Effector CD4-positive, alpha-beta T cell (primary cell): ENCODE measurements at regions not wholly inside any gene's neighbourhood (a gene's known extent, or its start where the extent isn't known, plus 50 kb on each side); places are given as distances from the start of the nearest gene placed in this dataset.

Source experiments
- DNase-seq: peaks from one replicate; pipeline ENCODE4 v3.0.0-alpha.2; 2020

GRCh38 chr6:85396159-85396808, 53.6 kb upstream of the NT5E start:
- no peak for DNase-seq

GRCh38 chr6:85395746-85396145, 54.1 kb upstream of the NT5E start:
- DNase-seq, result no peak

DNA sequence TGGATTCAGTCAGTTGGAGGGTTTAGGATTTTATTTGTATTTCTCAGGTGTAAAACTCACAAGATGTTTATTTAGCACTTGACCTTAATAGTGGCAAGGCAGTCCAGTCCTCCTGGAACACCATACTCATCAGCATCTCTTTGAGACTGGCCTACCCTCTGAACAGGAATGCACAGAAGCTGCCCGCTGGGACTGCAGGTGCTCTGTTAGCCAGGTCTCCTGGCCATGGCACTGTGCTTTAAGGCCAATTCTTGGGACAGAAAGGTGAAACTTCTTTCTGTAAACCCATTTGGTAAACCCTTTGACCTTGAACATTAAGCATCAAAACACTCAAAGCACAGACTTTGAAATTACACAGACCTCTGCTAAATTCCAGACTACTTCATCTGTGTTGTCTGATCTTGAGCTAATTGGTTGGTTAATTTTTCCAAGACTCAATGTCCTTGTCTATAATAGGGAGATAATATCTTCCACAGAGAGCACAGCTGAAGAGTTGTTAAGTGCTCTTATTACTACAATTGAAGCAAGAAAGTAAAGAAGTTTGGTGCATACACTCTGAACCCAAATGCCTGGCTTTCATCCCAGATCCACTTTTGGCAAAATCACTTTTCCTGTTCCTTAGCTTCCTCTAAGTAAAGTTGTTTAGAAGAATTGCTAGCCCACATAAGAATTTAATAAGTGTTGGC, 54.9 kb upstream of the NT5E start:
- no peak for DNase-seq

DNA sequence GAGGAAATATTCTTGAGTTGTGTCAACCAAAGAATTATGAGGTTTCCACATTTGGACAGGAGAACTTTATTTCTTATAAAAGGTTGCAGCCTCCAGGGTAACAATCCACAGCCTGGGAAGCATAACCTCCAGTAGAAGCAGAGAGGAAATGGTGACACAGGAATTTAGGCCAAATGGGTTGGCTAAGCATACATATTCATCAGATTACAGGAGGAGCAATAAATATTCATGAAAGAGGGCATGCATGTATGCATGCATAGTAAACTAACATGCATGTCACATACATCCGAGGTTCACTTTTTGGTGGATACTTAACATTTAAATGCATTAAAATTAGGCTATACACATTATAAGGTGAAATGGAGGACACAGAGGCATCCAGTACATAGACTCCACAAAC, 55.7 kb upstream of the NT5E start:
- no peak for DNase-seq

DNA sequence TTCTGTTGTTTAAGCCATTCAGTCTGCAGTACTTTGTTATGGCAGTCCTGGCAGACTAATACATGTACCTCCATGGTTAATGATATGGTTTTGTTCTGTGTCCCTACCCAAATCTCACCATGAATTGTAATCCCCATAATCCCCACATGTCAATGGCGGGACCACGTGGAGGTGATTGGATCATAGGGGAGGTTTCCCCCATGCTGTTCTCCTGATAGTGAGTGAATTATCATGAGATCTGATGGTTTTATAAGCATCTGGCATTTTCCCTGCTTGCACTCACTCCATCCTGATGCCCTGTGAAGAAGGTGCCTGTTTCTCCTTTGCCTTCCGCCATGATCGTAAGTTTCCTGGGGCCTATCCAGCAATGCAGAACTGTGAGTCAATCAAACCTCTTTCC, 57.5 kb upstream of the NT5E start:
- no peak for DNase-seq

DNA sequence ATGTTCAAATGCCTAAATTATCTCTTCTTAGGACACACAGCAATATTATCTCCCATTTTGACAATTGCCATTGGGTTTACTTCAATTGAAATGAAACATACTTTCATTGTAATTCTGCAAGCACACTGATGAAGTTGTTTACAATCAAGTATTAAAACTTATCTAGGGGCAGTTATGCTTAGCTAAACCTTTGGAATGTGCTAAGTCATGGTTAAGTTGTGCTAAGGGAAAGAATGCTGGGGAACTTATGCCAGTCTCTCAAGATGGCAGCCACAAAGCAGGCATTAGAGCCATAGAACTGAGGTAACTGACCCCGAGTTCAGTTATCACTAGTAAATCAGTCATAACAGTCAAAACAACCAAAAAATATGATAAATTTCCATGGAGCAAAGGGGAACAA, 59.1 kb upstream of the NT5E start:
- no peak for DNase-seq

DNA sequence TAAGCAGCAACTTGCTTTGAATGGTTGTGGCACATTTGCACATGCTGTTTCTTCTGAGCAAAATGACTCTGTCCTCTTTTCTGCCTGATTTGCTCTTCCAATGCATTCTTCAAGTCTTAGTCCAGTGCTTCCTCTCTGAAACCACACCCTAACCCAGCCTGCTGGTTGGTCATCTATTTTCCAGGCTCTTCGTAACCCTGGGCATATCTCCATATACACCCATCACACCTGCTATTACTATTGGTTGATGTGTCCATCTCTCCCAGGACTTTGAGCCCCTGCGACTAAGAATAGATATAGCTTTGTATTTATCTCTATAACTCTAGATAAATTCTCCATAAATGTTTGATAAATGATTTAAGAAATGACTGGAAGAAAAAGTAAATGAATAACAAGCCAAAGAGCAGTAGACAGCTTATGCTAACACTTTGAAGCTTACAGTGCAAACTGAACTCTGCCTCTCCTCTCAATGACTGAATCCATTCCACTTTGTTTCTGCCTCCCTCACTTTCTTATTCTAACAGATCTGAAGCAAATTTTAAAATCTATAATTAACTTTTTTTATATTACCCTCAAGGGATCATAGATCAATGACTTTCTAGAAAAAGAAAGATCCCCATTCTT, 59.7 kb upstream of the NT5E start:
- no peak for DNase-seq

DNA sequence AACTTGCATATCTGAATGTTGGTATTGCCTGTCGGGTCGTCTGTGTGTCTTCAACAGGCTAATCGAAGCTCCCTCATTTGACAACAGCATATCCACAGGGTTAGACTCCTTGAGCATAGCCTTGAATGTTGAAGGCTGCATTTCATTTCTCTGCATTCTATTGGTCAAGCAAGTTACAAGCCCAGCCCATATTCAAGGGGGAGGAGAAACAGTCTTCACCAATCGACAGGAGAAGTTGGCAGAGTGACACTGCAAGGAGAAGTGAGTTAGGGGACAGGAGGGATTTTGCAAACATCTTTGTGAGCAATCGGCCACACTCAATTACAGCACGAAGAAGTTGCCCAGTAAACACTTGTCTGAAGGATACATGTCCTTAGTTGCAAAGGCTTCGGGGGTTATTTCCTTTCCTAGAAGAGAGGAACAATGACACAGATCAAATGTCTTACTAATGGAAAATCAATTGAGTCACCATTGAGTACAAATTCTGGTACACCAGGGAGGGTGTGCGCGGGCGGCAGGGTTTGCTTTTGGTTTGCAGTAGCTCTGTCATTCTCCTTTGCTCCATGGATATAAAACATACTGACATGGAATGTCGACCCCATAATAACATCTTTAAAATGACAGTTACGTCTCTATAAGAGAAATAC, 60.6 kb upstream of the NT5E start:
- DNase-seq, result no peak

GRCh38 chr6:85388531-85388930, 61.4 kb upstream of the NT5E start:
- no peak for DNase-seq

DNA sequence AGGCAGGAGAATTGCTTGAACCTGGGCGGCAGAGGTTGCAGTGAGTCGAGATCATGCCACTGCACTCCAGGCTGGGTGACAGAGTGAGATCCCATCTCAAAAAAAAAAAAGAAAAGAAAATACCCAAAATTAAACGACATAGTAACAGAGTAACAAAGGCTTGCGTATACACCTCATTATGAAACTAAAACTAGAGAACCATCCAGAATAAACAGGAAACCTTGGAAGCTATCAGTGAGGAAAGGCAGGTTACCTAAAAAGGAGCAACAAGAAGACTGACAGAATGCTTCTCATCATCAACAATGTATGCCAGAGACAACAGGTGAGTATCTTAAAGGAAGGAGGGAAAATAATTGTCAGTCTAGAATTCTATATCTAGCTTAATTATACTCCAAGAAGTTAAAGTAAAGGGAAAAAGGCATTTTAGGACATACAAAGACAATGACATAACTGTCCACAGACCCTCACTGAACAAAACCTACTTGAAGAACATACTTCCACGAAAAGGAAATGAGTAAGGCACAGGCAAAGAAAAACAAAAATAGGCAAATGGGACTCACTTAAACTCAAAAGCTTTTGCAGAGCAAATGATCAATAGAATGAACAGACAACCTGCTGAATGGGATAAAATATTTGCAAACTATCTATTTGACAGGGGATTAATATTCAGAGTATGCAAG, 64.1 kb upstream of the NT5E start:
- no peak for DNase-seq

DNA sequence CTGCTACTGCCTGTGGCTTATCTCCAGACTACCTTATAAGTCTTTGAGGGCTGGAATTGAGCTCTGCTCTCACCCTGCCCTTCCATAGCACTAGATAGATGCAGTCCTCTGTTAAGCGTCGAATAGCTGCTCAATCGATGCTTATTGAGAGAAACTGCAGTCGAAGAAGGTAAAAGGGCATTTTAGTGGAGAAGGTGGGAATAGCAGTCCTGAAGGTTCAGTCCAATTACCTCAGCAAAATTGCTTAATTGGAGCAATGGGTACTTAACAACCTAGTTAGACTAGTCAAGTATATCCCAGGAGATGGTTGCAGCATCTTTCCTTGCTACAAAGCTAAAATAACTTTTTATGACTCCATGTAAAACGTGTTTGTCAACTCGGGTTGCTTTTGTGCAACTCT, 66.8 kb upstream of the NT5E start:
- no peak for DNase-seq

DNA sequence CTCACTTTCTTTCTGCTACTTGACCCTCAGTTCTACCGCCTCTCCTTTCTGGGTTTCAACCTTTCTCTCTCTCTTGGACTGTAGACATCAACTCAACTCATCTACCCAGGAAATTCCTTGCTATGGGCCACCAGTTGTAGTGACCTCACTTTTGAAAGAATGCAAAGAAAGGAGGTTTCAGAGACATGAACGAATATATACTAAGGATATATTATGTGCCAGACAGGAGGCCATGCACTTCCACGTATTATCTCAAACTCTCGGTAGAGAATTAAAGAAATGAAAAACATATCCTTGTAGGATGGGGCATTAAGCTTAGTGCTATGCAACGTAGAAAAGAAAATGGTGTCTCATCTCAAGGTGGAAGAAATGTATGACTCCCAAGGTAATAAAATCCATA, 67.3 kb upstream of the NT5E start:
- no peak for DNase-seq

DNA sequence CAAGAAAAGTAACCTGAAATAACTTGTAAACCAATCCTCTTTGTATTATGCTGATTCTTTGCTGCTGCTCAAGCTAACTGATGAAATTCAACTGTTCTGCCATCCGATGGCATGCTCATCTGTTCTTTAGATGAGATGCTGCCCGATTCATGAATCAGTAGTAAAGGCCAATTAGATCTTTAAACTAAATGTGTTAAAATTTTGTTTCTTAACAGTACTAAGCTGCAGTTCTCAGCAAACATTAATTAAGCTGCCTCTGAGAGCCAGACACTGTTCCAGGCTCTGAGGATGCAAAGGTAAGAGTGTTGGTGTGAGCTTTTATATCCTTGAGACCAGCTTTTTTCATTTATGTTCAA, 77.0 kb upstream of the NT5E start:
- DNase-seq, result no peak

- no peak for DNase-seq
Observed at GRCh38 chr6:85372188-85372914, 77.5 kb upstream of the NT5E start.

DNA sequence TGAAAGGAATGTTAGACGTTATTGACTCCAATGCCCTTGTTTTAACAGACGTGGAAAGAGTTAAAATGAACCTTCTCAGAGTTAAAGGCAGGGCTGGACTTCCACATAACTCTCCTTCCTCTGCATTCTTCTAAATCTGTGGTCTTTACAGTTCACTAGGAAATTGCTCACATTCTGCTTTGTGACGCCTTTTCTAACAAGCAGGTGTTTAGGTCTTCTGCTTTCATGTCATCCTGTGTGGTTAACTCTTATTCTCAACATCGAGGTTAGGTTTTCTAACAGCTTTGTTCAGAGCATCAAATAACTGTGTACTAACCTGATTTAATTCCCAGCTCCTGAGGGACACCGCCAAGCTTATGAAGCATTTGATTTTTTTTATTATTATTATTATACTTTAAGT, 81.3 kb upstream of the NT5E start:
- no peak for DNase-seq

DNA sequence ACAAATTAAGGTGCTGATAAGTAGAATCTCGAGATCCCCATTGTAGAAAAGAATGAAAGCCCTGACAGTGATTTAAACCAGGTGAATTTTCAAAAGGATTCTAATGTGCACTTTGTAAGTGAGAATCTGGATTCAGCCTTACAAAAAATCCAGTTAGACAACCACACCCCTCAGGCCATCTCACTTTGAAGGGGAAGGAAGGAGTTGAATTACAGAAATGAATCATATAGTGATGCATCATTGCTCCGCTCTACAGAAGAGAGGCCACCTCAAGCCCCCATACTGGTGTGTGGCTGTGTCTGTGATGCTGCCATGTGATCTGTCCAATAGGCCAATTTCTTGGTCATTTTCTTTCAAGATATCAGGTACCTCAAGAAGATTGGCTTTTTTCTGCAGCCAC, 85.5 kb upstream of the NT5E start:
- no peak for DNase-seq

GRCh38 chr6:85363870-85364269, 86.0 kb upstream of the NT5E start:
- no peak for DNase-seq

DNA sequence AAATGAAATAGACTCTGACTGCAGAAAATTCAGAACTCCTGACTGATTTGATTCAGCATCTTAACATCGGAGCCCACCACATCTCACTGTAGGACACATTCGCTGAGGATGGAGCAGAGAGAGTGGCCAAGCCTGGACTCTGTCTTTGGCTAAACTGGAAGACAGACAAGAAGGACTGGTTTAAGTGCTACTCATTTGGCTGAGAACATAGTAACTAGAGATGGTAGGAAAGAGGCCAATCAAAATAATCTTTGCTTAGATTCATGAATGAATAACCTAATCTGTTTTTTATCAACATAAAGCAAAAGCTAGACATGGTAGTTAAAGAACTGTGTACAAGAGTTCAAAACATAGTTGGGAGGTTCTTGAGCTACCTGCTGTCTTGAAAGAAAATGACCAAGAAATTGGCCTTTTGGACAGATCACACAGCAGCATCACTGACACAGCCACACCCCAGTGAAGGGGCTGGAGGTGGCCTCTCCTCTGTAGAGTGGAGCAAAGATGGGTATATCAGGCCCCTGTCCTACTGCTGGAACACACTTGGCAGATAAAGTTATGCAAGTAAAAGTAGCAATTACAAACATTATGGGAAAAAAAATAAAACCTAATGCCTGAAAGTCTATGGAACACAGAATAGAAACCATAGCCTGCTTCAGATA, 87.1 kb upstream of the NT5E start:
- DNase-seq, result no peak

GRCh38 chr6:85361643-85362014, 88.3 kb upstream of the NT5E start:
- DNase-seq, result no peak

GRCh38 chr6:85360794-85361642, 88.9 kb upstream of the NT5E start:
- DNase-seq, result no peak

GRCh38 chr6:85357651-85358050, 92.2 kb upstream of the NT5E start:
- no peak for DNase-seq
